GM19240 (cell line): ENCODE measurements at regions not wholly inside any gene's neighbourhood (a gene's known extent, or its start where the extent isn't known, plus 50 kb on each side); places are given as distances from the start of the nearest gene placed in this dataset.
"Not testable (repeated sequence)": the region's sequence is repeated elsewhere in the genome, so short reads cannot be mapped to it uniquely, and the experiment has no call there.

Experiments
- DNase-seq: peaks from one replicate; pipeline ENCODE4 v3.0.0; 2011; ENCODE audit warnings: low spot score; ENCODE audit not compliant: insufficient read length

GRCh38 chr17:71503710-71504465, 616.9 kb upstream of the SOX9 start:
- DNase-seq = no peak

- no peak for DNase-seq
Observed at GRCh38 chr17:71505200-71505599, 615.6 kb upstream of the SOX9 start.

DNA sequence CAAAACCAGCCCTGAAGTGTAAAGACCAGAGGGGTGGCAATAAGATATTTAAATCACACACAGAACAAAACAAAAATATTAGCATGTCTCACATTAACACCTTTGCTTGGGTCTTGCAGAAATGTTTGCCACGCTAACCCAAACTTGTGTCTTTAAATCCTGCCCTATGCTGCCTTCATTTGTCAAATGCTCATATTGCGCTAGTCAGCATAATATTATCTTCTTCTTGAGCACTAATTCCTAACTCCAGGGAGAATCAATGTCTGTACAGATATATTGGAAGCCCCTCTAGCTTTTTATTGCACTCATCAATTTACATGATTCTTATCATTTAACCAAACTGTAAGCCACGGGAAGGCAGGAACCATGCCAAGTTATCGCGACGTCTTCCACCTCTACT, 614.8 kb upstream of the SOX9 start:
- no peak for DNase-seq

- DNase-seq = no peak
Observed at GRCh38 chr17:71511266-71511995, 609.4 kb upstream of the SOX9 start.

DNA sequence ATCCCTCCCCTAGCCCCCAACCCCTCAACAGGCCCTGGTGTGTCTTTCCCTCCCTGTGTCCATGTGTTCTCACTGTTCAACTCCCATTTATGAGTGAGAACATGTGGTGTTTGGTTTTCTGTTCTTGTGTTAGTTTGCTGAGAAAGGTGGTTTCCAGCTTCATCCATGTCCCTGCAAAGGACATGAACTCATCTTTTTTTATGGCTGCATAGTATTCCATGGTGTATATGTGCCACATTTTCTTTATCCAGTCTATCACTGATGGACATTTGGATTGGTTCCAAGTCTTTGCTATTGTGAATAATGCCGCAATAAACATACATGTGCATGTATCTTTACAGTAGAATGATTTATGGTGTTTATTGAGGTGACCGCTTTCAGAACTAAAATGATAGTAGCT, 607.1 kb upstream of the SOX9 start:
- not testable (repeated sequence) for DNase-seq

DNA sequence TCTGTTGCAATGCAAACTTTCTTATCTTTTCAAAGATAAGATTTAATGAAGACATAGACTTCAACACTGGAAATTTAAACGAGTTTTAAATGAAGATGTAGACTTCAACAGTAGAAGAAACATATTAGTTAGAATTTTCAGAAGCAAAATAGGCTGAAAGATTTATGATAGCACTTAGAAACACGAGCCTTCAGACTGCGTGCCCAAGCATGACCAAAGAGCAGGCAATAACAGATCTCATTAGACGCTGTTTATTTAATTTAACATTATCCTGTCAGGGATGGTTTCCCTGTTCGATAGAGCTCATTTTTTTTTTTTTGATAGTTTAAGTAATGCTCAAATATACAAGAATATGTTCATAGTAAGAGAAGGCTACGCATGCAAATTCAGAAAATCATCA, 604.7 kb upstream of the SOX9 start:
- no peak for DNase-seq

DNA sequence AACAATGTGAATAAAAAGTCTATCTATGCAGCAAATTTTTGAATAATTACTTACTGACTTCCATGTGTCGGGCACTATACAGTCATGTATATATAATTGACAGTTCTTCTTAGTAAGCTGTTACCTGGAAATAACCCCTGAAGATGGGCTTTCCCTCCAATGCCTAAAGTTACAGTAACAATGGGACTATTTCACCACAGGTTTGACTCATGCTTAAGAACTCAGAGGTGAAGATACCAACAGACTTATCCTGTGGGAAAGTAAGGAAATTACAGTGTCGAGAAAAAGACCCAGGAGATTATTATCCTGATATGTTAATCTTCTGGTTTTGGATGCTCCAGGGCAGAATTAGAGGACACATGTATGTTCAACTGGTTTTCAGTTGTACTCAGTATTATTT, 601.5 kb upstream of the SOX9 start:
- DNase-seq = no peak

DNA sequence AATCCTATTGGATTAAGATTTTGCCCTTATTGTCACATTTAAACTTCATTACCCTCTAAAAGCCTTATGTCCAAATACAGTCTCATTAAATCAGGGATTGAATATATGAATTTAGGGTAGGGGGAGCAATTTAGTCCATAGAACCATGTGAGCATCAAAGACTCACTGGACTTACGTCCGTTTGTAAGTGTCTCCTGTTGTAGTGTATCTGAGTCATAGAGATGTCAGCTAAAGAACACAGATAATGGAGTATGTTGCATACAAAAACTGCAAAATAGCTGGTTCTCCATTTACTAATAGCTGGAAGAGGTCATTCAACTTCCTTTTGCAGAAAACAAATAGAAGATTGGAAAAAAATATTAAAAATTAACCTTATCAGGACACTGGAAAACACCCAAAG, 599.1 kb upstream of the SOX9 start:
- no peak for DNase-seq

GRCh38 chr17:71522383-71522782, 598.4 kb upstream of the SOX9 start:
- DNase-seq = no peak

DNA sequence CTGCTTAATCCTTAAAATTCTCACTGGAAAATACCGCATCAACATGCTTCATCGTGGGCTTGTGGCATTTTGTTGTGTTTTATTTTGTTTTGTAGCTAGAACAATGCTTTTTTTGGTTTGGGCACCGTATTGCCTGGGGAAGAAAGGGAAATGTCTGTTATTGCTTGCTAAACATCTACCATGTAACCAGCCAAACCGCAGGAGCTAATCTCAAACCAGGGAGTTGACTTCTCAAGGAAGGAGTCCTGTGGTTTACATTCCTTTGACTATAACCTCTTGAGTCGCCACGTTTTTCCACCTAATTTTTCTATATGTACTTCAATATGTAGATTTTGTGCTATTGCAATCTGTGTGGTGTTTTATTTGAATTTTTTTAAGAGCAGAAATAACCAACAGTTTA, 593.5 kb upstream of the SOX9 start:
- DNase-seq = no peak

DNA sequence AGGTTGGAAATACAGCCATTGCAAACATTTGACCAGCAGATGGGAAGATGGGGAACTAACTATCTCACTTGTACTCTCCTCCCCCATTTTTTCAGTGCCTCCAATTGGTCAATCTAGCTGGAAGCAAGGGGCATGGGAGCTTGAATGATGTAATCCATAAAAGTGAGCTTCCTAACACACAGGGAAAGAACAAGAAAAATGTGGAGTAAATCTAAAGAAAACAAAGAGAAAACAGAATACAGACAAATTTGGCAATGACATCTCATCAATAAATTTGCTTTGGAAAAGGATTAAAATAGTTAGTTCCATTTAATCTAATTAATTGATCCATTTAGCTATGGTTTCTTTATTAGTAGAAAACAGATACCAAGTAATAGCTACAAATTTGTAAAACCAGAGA, 592.6 kb upstream of the SOX9 start:
- no peak for DNase-seq

DNA sequence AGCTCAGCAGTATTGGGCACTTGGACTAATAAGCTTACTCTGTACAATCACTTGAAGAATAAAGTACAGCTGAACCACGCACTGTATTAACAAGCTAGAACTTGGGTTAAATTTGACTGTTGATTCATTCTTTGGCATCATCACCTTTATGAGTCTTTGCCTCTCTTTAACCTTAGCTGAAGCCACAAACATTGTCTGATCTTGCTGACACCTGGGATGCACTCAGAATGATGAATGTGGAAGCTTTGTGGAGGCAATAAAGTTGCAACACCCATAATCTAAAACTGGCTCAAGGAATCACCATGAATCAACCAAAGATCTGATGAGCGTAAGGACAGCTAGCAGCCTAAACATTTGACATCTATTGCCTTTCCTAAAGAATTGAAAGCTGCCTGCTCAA, 590.6 kb upstream of the SOX9 start:
- DNase-seq = no peak

GRCh38 chr17:71535321-71535720, 585.5 kb upstream of the SOX9 start:
- DNase-seq = no peak

DNA sequence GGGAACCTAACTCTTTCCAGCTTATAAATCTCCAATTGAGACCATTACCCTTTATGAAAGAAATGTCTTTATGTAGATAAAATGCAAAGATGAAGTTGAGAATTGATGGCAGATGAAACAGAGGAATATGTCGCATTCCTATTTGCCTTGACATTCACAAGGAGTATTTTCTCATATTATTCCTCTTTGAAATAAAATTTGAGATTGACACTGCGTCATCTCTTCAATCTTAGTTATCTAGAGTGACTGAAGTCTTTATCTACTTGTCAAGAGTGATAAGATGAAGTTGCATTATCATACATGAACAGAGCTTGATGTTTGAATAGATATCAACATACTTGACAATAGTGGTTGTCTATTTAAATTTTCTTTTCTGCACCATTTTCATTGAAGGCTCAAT, 574.4 kb upstream of the SOX9 start:
- no peak for DNase-seq

- no peak for DNase-seq
Observed at GRCh38 chr17:71547904-71548303, 572.9 kb upstream of the SOX9 start.

DNA sequence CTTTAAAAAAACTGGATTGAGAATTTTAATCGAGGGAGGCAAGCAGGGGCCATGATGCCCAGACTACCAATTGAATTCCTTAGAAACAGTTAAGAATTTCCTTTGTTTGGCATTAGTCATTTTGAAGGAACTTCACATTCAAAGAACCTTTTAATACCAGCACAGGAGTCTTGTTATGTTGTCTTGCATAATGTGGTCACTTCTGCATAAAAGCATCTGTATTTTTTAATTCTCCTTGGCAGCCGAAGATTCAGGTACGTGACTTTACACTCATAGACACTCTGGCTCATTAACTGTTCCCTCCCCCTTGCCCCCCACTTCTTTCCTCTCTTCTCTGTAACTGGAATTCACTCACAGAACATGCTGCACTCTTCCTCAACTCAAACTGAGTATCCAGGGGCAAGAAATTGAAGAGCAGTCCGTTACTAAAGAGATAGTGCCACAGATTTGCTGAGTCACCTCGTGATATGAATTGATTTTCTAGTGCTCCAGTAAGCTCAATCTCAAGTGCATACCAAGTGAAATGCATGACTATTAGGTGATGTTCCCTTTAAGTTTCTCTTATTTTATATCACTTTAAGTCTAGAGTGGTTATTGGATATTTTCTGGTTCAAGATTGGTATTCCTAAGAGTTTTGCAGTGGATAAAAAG, 572.2 kb upstream of the SOX9 start:
- no peak for DNase-seq

- DNase-seq = no peak
Observed at GRCh38 chr17:71550675-71551074, 570.1 kb upstream of the SOX9 start.

- DNase-seq = no peak
Observed at GRCh38 chr17:71553381-71553780, 567.4 kb upstream of the SOX9 start.

- DNase-seq = no peak
Observed at GRCh38 chr17:71558901-71559300, 561.9 kb upstream of the SOX9 start.

DNA sequence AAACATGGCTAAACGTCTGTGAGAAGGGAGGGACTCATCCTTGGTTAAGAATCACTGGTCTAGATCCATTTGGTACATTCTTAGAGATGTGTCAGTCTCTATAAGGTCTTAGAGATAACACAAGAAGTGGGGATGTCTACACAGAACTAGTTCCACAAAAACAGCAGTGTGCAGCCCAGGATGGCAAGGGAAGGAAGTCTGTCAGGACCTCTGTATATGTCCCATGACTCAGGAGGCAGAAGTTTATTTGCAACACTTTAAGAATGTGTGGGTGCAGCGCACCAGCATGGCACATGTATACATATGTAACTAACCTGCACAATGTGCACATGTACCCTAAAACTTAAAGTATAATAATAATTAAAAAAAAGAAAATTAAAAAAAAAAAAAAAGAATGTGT, 548.5 kb upstream of the SOX9 start:
- no peak for DNase-seq

DNA sequence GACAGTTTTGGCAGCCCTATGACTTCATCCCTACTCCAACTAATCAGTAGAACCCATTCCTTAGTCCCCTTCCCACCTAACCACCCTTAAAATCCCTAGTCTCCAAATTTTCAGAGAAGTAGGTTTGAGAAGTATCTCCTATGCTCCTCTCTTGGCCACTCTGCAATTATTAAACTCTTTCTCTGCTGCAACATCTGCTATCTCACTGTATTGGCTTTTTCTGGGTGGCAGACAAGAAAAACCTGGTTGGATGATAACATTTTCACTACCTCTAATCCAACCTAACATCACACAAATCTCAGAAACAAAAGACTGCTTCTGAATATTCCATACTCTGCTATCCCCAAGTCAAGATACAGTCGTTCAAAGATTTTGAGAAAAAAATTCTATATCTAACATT, 542.4 kb upstream of the SOX9 start:
- no peak for DNase-seq

DNA sequence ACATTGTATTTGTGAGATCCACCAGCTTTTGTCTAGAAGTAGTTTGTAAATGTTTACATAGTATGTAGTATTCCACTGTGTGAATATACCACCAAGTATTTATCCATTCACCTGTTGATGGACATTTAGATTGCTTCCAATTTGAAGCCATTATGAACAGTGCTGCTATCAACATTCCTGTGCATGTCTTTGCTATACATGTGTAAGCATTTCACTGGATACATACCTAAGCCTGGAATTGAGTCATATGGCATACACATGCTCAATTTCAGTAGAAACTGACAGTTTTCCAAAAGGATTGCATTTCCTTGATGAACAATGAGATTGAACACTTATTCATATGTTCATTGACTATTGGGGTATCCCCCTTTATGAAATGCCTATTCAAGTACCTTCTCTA, 540.6 kb upstream of the SOX9 start:
- no peak for DNase-seq

- DNase-seq = no peak
Observed at GRCh38 chr17:71585540-71585939, 535.3 kb upstream of the SOX9 start.
